Neutrophil (primary cell): ENCODE measurements at regions not wholly inside any gene's neighbourhood (a gene's known extent, or its start where the extent isn't known, plus 50 kb on each side); places are given as distances from the start of the nearest gene placed in this dataset.

Experiments
- H3K27ac ChIP-seq: fragments of 200-600 bp; sonication (generic); 2 replicates; pipeline ENCODE4 v1.5.1; 2016; ENCODE audit warnings: mild to moderate bottlenecking, moderate library complexity
- H3K27me3 ChIP-seq: fragments of 200-600 bp; sonication (generic); 2 replicates; pipeline ENCODE4 v1.6.0; 2016; ENCODE audit warnings: mild to moderate bottlenecking
- H3K36me3 ChIP-seq: fragments of 200-600 bp; sonication (generic); 2 replicates; pipeline ENCODE4 v1.5.1; 2017
- H3K4me1 ChIP-seq, 2 experiments: fragments of 200-600 bp in 1 of 2; sonication (generic) in 1 of 2; 1 replicate in 1 of 2; 2 replicates in 1 of 2; pipeline versions ENCODE4 v1.5.1 to v1.6.1; 2013 to 2016; ENCODE audit warnings: low read depth in 1 of 2, low read length in 1 of 2, mild to moderate bottlenecking in 1 of 2, moderate library complexity in 1 of 2; ENCODE audit not compliant: control insufficient read depth in 1 of 2, insufficient read depth in 1 of 2
- H3K4me3 ChIP-seq, 2 experiments: fragments of 200-600 bp in 1 of 2; sonication (generic) in 1 of 2; 1 replicate in 1 of 2; 2 replicates in 1 of 2; pipeline ENCODE4 v1.5.1; 2013 to 2016; ENCODE audit warnings: low read depth in 1 of 2, low read length in 1 of 2, mild to moderate bottlenecking in 1 of 2, moderate library complexity in 1 of 2
- H3K9me3 ChIP-seq: fragments of 200-600 bp; sonication (generic); 2 replicates; pipeline ENCODE4 v1.5.1; 2016
- TF ChIP-seq, protein P1 (sequence below): fragments of 200-600 bp; sonication (generic); IDR thresholded peaks from 2 replicates; pipeline ENCODE4 v1.5.1; 2016; ENCODE audit warnings: antibody characterized with exemption

GRCh38 chr5:3833566-3833965, 237.9 kb downstream of the IRX1 start:
- Histone ChIP-seq H3K9me3 (no peaks in the 10 kb centered on the region), H3K4me1 (no peaks in the 10 kb centered on the region), H3K27me3 (no peaks in the 10 kb centered on the region), H3K4me3 (no peak overlapping the region), H3K36me3 (no peaks in the 10 kb centered on the region), H3K27ac (no peak overlapping the region)
- TF ChIP-seq, protein P1, sequence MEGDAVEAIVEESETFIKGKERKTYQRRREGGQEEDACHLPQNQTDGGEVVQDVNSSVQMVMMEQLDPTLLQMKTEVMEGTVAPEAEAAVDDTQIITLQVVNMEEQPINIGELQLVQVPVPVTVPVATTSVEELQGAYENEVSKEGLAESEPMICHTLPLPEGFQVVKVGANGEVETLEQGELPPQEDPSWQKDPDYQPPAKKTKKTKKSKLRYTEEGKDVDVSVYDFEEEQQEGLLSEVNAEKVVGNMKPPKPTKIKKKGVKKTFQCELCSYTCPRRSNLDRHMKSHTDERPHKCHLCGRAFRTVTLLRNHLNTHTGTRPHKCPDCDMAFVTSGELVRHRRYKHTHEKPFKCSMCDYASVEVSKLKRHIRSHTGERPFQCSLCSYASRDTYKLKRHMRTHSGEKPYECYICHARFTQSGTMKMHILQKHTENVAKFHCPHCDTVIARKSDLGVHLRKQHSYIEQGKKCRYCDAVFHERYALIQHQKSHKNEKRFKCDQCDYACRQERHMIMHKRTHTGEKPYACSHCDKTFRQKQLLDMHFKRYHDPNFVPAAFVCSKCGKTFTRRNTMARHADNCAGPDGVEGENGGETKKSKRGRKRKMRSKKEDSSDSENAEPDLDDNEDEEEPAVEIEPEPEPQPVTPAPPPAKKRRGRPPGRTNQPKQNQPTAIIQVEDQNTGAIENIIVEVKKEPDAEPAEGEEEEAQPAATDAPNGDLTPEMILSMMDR, result no peak

DNA sequence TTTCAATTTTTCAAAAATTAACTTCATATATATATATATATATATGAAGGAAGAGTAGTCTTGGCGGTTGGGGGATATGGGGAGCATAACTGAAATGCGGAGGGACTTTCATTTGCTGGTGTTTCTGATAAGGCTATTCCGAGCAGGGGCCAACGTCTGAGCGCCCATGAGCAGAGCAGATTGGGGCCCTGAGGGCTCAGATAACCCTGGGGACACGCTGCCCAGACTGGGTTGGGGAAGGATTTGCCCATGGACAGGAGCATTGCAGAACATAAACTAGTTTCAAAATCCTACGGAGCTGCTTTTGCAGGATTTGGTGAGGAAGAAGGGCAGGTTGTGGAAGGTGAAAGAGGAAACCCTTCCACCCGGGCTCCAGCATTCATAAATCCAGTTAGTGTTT, 240.2 kb downstream of the IRX1 start:
- H3K4me1 ChIP-seq, result peaks cover 0 to 6% of the 10 kb centered on the region in 2 experiments
- no peaks in the 10 kb centered on the region for H3K9me3 ChIP-seq
- no peaks in the 10 kb centered on the region for H3K27me3 ChIP-seq
- no peak overlapping the region for H3K4me3 ChIP-seq
- TF ChIP-seq, protein P1, result no peak
- no peaks in the 10 kb centered on the region for H3K36me3 ChIP-seq
- H3K27ac ChIP-seq, result no peak overlapping the region

DNA sequence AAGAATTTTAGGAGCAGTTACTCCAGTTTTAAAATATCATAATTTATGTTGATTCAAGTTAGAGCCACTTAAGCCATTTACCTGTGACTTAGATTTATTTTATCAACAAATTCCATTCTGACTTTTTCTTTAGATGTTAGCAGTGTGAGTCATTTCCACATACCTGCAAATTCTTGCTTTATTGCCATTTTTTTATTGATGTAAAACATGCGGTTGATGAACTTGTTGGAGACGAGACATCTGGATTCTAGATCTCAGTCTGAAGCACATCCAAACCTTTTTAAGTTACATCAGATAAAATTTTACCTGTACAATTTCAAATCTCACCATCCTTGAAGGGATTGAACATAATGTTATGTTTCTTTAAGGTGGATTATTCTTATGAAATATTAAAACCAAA, 240.9 kb downstream of the IRX1 start:
- Histone ChIP-seq H3K27me3 (no peaks in the 10 kb centered on the region), H3K4me1 (peaks cover 0 to 6% of the 10 kb centered on the region in 2 experiments), H3K9me3 (no peaks in the 10 kb centered on the region), H3K27ac (no peak overlapping the region), H3K4me3 (no peak overlapping the region), H3K36me3 (no peaks in the 10 kb centered on the region)
- TF ChIP-seq, protein P1, result no peak

- H3K4me3 ChIP-seq, result no peak overlapping the region
- H3K4me1 ChIP-seq, result peaks cover 0 to 6% of the 10 kb centered on the region in 2 experiments
- H3K9me3 ChIP-seq, result no peaks in the 10 kb centered on the region
- H3K36me3 ChIP-seq, result no peaks in the 10 kb centered on the region
- H3K27me3 ChIP-seq, result no peaks in the 10 kb centered on the region
- H3K27ac ChIP-seq, result no peak overlapping the region
- TF ChIP-seq, protein P1, result no peak
Observed at GRCh38 chr5:3837506-3837905, 241.9 kb downstream of the IRX1 start.

GRCh38 chr5:3839151-3839550, 243.5 kb downstream of the IRX1 start:
- Histone ChIP-seq H3K9me3 (no peaks in the 10 kb centered on the region), H3K4me3 (no peak overlapping the region), H3K27me3 (no peaks in the 10 kb centered on the region), H3K4me1 (peaks cover 0 to 6% of the 10 kb centered on the region in 2 experiments), H3K36me3 (no peaks in the 10 kb centered on the region), H3K27ac (no peak overlapping the region)
- TF ChIP-seq, protein P1, result no peak

GRCh38 chr5:3842591-3842990, 247.0 kb downstream of the IRX1 start:
- H3K4me1 ChIP-seq, result peaks cover 0 to 19% of the 10 kb centered on the region in 2 experiments
- no peaks in the 10 kb centered on the region for H3K9me3 ChIP-seq
- no peak overlapping the region for H3K27ac ChIP-seq

More at GRCh38 chr5:3842591-3842990, 247.0 kb downstream of the IRX1 start:
- Histone ChIP-seq H3K27me3 (no peaks in the 10 kb centered on the region), H3K36me3 (no peaks in the 10 kb centered on the region), H3K4me3 (no peak overlapping the region)
- TF ChIP-seq, protein P1, result no peak
